ENCODE measurements at regions not wholly inside any gene's neighbourhood (a gene's known extent, or its start where the extent isn't known, plus 50 kb on each side); places are given as distances from the start of the nearest gene placed in this dataset.

- H3K9me2 ChIP-seq (replicated peaks; ENCODE audit: insufficient read depth, low read length) = no peaks in the 10 kb centered on the region
- H3K4me2 ChIP-seq (ENCODE audit: low read depth, low read length, poor library complexity, severe bottlenecking) = no peak overlapping the region
- H3K9me3 ChIP-seq (ENCODE audit: insufficient read depth, low read length) = no peaks in the 10 kb centered on the region
- no peaks in the 10 kb centered on the region for H3K79me2 ChIP-seq (ENCODE audit: insufficient read depth, low read length)
- H3K27me3 ChIP-seq (ENCODE audit: low read length) = no peaks in the 10 kb centered on the region
- H4K20me1 ChIP-seq (ENCODE audit: low read depth, low read length) = no peaks in the 10 kb centered on the region
- no peaks in the 10 kb centered on the region for H3F3A ChIP-seq (ENCODE audit: insufficient read depth)
- H3K9ac ChIP-seq (ENCODE audit: low read length) = no peak overlapping the region
- no peak overlapping the region for H3K27ac ChIP-seq (ENCODE audit: low read depth, low read length)
- TF ChIP-seq CTCF (IDR thresholded peaks at IDR 0.05; ENCODE audit: insufficient read depth, low read length, poor library complexity, severe bottlenecking) (no peak), EZH2phosphoT487 (conservative IDR thresholded peaks at IDR 0.05; ENCODE audit: low read length) (no peak)
- H2AFZ ChIP-seq (ENCODE audit: low read depth, low read length, severe bottlenecking) = no peak overlapping the region
- H3K4me3 ChIP-seq (ENCODE audit: insufficient read depth, low read length, poor library complexity, severe bottlenecking) = no peak overlapping the region
- no peaks in the 10 kb centered on the region for H3K36me3 ChIP-seq (ENCODE audit: low read length)
Measured at GRCh38 chr4:19992471-19993093, 259.1 kb upstream of the SLIT2 start.

GRCh38 chr4:19987746-19988145, 264.0 kb upstream of the SLIT2 start:
- Histone ChIP-seq H3K4me2 (ENCODE audit: low read depth, low read length, poor library complexity, severe bottlenecking) (no peak overlapping the region), H3K9me2 (replicated peaks; ENCODE audit: insufficient read depth, low read length) (no peaks in the 10 kb centered on the region), H3K9ac (ENCODE audit: low read length) (no peak overlapping the region), H3K36me3 (ENCODE audit: low read length) (no peaks in the 10 kb centered on the region), H3K9me3 (ENCODE audit: insufficient read depth, low read length) (no peaks in the 10 kb centered on the region), H3F3A (ENCODE audit: insufficient read depth) (no peaks in the 10 kb centered on the region), H3K79me2 (ENCODE audit: insufficient read depth, low read length) (no peaks in the 10 kb centered on the region), H3K27me3 (ENCODE audit: low read length) (no peaks in the 10 kb centered on the region), H3K27ac (ENCODE audit: low read depth, low read length) (no peak overlapping the region), H4K20me1 (ENCODE audit: low read depth, low read length) (no peaks in the 10 kb centered on the region), H3K4me3 (ENCODE audit: insufficient read depth, low read length, poor library complexity, severe bottlenecking) (no peak overlapping the region), H2AFZ (ENCODE audit: low read depth, low read length, severe bottlenecking) (no peak overlapping the region)
- TF ChIP-seq CTCF (IDR thresholded peaks at IDR 0.05; ENCODE audit: insufficient read depth, low read length, poor library complexity, severe bottlenecking) = no peak
- TF ChIP-seq EZH2phosphoT487 (conservative IDR thresholded peaks at IDR 0.05; ENCODE audit: low read length) = no peak

- Histone ChIP-seq H3K27ac (ENCODE audit: low read depth, low read length) (no peak overlapping the region), H3K9ac (ENCODE audit: low read length) (no peak overlapping the region), H3K36me3 (ENCODE audit: low read length) (no peaks in the 10 kb centered on the region), H3K79me2 (ENCODE audit: insufficient read depth, low read length) (no peaks in the 10 kb centered on the region), H3K9me3 (ENCODE audit: insufficient read depth, low read length) (no peaks in the 10 kb centered on the region), H3K27me3 (ENCODE audit: low read length) (no peaks in the 10 kb centered on the region), H3K4me3 (ENCODE audit: insufficient read depth, low read length, poor library complexity, severe bottlenecking) (no peak overlapping the region), H3K4me2 (ENCODE audit: low read depth, low read length, poor library complexity, severe bottlenecking) (no peak overlapping the region), H2AFZ (ENCODE audit: low read depth, low read length, severe bottlenecking) (no peak overlapping the region), H3F3A (ENCODE audit: insufficient read depth) (no peaks in the 10 kb centered on the region), H4K20me1 (ENCODE audit: low read depth, low read length) (no peaks in the 10 kb centered on the region), H3K9me2 (replicated peaks; ENCODE audit: insufficient read depth, low read length) (no peaks in the 10 kb centered on the region)
- TF ChIP-seq CTCF (IDR thresholded peaks at IDR 0.05; ENCODE audit: insufficient read depth, low read length, poor library complexity, severe bottlenecking) (no peak), EZH2phosphoT487 (conservative IDR thresholded peaks at IDR 0.05; ENCODE audit: low read length) (no peak)
Measured at GRCh38 chr4:19983072-19983471, 268.6 kb upstream of the SLIT2 start.

Measured in SU-DHL-6 (cell line).